K562 (cell line): ENCODE measurements at regions not wholly inside any gene's neighbourhood (a gene's known extent, or its start where the extent isn't known, plus 50 kb on each side); places are given as distances from the start of the nearest gene placed in this dataset.
"Not testable (repeated sequence)": the region's sequence is repeated elsewhere in the genome, so short reads cannot be mapped to it uniquely, and the experiment has no call there.

Source experiments
- ATAC-seq: fragments of 200-7000 bp; cut with Tn5 transposase; 3 replicates; pipeline ENCODE4 v1.9.1; 2020; ENCODE audit warnings: moderate library complexity
- BruUV-seq: library from RNA; stranded (reverse); fragments of 400-500 nt; replicated peaks from 2 replicates; lab custom pipeline; 2021; lab: Mats Ljungman, UMichigan
- CTCF ChIA-PET: fragments of 300-600 bp; formaldehyde crosslinking; extraction: SDS; loops from one replicate; lab custom pipeline; 2021; ENCODE audit warnings: low intra/inter-chr PET ratio; lab: Yijun Ruan, JAX
- POLR2A ChIA-PET: fragments of 300-600, 350-650 bp; sonication (Branson Sonifier 250); formaldehyde crosslinking; extraction: SDS; loops from one replicate; lab custom pipeline; 2021; ENCODE audit warnings: antibody characterized with exemption, inconsistent platforms; lab: Yijun Ruan, JAX
- DNase-seq, 4 experiments: peaks; one replicate each; pipeline versions ENCODE4 v3.0.0 to v3.0.0-alpha.2; 2011 to 2018; ENCODE audit warnings: low spot score in 3 of 4, mixed read lengths in 3 of 4; ENCODE audit errors: extremely low read depth in 1 of 4
- FAIRE-seq: peaks from 2 replicates; lab custom pipeline; 2011; peaks lifted over from hg19 to GRCh38; lab: Jason Lieb, UNC
- H2AFZ ChIP-seq: 2 replicates; pipeline ENCODE4 v1.6.0; 2011; ENCODE audit warnings: low read depth, low read length, control low read depth, inconsistent platforms
- H3K27ac ChIP-seq: fragments of 200-600 bp; 3 replicates; pipeline ENCODE4 v1.8.0; 2011; ENCODE audit warnings: low read depth, mild to moderate bottlenecking, control low read depth, inconsistent platforms, low read length, moderate library complexity, mixed read lengths; ENCODE audit errors: extremely low read depth
- H3K27me3 ChIP-seq, 2 experiments: fragments of 300-600 bp in 1 of 2; 2 replicates in 1 of 2; 3 replicates in 1 of 2; pipeline versions ENCODE4 v1.6.0 to v1.8.0; 2011; ENCODE audit warnings: inconsistent platforms in 2 of 2, low read length in 2 of 2, mild to moderate bottlenecking in 1 of 2, mixed read lengths in 1 of 2, moderate library complexity in 1 of 2; ENCODE audit not compliant: control insufficient read depth in 2 of 2, insufficient read depth in 2 of 2
- H3K36me3 ChIP-seq: fragments of 300-600 bp; 3 replicates; pipeline ENCODE4 v1.8.0; 2011; ENCODE audit warnings: mild to moderate bottlenecking, low read length, inconsistent platforms; ENCODE audit not compliant: control insufficient read depth, insufficient read depth
- H3K4me1 ChIP-seq, 2 experiments: fragments of 200-600 bp in 1 of 2; replicated peaks in 1 of 2; 2 replicates in 1 of 2; 3 replicates in 1 of 2; pipeline versions ENCODE4 v1.5.1 to v1.8.0; 2011; ENCODE audit warnings: inconsistent platforms in 2 of 2, low read length in 2 of 2, mild to moderate bottlenecking in 1 of 2, mixed read lengths in 1 of 2, moderate library complexity in 1 of 2; ENCODE audit not compliant: control insufficient read depth in 2 of 2, insufficient read depth in 2 of 2
- H3K4me2 ChIP-seq: 2 replicates; pipeline ENCODE4 v1.6.1; 2011; ENCODE audit warnings: low read length, control low read depth, inconsistent platforms, mixed read lengths; ENCODE audit not compliant: insufficient read depth
- H3K4me3 ChIP-seq: fragments of 200-600 bp; sonication (generic), shearing (Covaris generic); 2 replicates; pipeline ENCODE4 v1.5.1; 2016; ENCODE audit warnings: control low read depth, inconsistent platforms
- H3K79me2 ChIP-seq: fragments of 200-600 bp; 3 replicates; pipeline ENCODE4 v1.8.0; 2011; ENCODE audit warnings: low read length, inconsistent platforms; ENCODE audit not compliant: control insufficient read depth, insufficient read depth
- H3K9ac ChIP-seq, 2 experiments: 2 replicates each; pipeline versions ENCODE4 v1.6.0 to v1.6.1; 2011; ENCODE audit warnings: low read depth in 2 of 2, low read length in 2 of 2, control low read depth in 1 of 2, inconsistent platforms in 1 of 2, mild to moderate bottlenecking in 1 of 2, mixed read lengths in 1 of 2; ENCODE audit not compliant: insufficient read depth in 1 of 2
- H3K9me1 ChIP-seq: one replicate; pipeline ENCODE4 v1.6.0; 2011; ENCODE audit warnings: inconsistent platforms, mild to moderate bottlenecking, low read length, moderate library complexity; ENCODE audit not compliant: control insufficient read depth, insufficient read depth
- H3K9me3 ChIP-seq: replicated peaks from 2 replicates; pipeline ENCODE4 v1.5.1; 2011; ENCODE audit warnings: low read depth, low read length, inconsistent platforms; ENCODE audit not compliant: control insufficient read depth, insufficient read depth
- H4K20me1 ChIP-seq: replicated peaks from 2 replicates; pipeline ENCODE4 v1.6.1; 2011; ENCODE audit warnings: low read length, inconsistent platforms, mixed read lengths; ENCODE audit not compliant: control insufficient read depth, insufficient read depth
- BCOR ChIP-seq: fragments of 450-650 bp; IDR thresholded peaks from 2 replicates; pipeline ENCODE4 v1.6.1; 2016
- NEUROD1 ChIP-seq: fragments of 150-350 bp; IDR thresholded peaks from 2 replicates; pipeline ENCODE4 v1.6.1; 2014; ENCODE audit warnings: borderline replicate concordance, low read length, low read depth; ENCODE audit not compliant: partially characterized antibody
- NR2F6 ChIP-seq: fragments of 450-650 bp; formaldehyde crosslinking; IDR thresholded peaks from 2 replicates; pipeline ENCODE4 v1.4.0; 2020; ENCODE audit warnings: mild to moderate bottlenecking
- PCBP2 ChIP-seq: fragments of 200-400 bp; formaldehyde crosslinking; IDR thresholded peaks from 2 replicates; pipeline ENCODE4 v1.6.1; 2018; ENCODE audit warnings: low read length, low read depth, mild to moderate bottlenecking, moderate library complexity; ENCODE audit not compliant: poor library complexity, severe bottlenecking
- RBM25 ChIP-seq: fragments of 200-400 bp; formaldehyde crosslinking; IDR thresholded peaks from 2 replicates; pipeline ENCODE4 v1.6.1; 2018; ENCODE audit warnings: low read length, low read depth, moderate library complexity; ENCODE audit not compliant: severe bottlenecking
- SNRNP70 ChIP-seq: fragments of 200-400 bp; formaldehyde crosslinking; optimal IDR thresholded peaks from 2 replicates; pipeline ENCODE3; 2017; ENCODE audit warnings: low read depth, low read length
- ZFP36 ChIP-seq: fragments of 150-350 bp; IDR thresholded peaks from 2 replicates; pipeline ENCODE4 v1.6.1; 2018; ENCODE audit warnings: low read length, low read depth; ENCODE audit not compliant: partially characterized antibody
- ZNF184 ChIP-seq: sonication (generic); formaldehyde crosslinking; IDR thresholded peaks from 2 replicates; pipeline ENCODE4 v1.5.0; 2020; ENCODE audit warnings: missing genetic modification reagents
- WGBS: fragments of 100-300 bp; shearing (Covaris generic); methylation state at CpG from one replicate; pipeline ENCODE4 v1.1.6; 2016; ENCODE audit warnings: low coverage, mixed read lengths; ENCODE audit not compliant: insufficient coverage; ENCODE audit errors: missing lambda C conversion rate; 5-methylcytosine and 5-hydroxymethylcytosine counted together
- in situ Hi-C: fragments of 300-500 bp; cut with MboI; formaldehyde crosslinking; loops from 4 replicates; pipeline ENCODE4 v1.15.0; 2018; ENCODE audit warnings: inconsistent platforms, mixed read lengths
- intact Hi-C: fragments of 100-400 bp; cut with micrococcal nuclease; formaldehyde crosslinking; loops from 2 replicates; pipeline ENCODE4 v1.14.2; 2022

DNA sequence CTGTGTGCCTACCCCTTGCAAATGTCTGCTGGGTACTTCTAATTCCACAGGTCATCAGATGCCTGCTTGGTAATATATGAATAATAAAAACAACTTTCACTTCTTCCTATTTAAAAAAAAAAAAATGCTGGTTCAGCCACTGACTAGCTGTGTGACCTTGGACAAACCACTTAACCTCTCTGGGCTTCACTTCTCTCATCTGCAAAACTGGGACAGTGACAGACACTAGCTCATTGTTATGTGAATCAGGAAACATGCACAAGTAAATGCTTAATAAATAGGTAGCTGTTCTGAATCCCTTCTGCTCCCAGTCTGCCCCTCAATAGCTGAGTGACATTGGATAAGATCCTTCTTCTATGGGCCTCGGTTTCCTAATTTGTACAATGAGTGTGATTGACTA, 62.6 kb upstream of the HAND1 start:
- POLR2A ChIA-PET = interaction anchor here (0.7 kb wide), 1 partner anchor 41 kb away, joined by 3 read pairs; no protein-coding TSS in a partner anchor

DNA sequence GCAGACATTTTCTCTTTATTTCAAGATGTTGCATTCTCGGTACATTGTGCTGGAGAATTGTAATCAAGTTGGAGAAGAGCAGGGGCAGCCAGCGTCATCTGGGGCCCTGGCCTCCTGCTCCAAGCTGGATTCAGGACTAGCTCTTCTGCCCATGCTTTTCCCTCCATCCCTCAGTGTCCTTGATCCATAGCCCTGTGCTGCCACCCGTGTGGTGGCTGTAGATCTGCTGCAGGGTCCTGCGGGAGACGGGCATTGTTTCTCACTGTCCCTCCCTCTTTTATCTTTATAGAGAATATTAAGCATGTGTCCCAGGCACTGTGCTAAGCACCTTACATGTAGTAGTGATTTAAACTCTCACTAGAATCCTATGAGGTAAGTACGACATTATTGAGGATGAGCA, 60.5 kb upstream of the HAND1 start:
- H3K4me3 ChIP-seq = no peak overlapping the region
- ATAC-seq = no peak
- H3K4me1 ChIP-seq = no peaks in the 10 kb centered on the region
- ChIA-PET CTCF (no interaction called here), POLR2A (interaction anchor here (0.6 to 1.4 kb wide), 3 partner anchors 19 to 28 kb away, joined by 3 to 5 read pairs (median 4); no protein-coding TSS in a partner anchor)
- H3K79me2 ChIP-seq = no peaks in the 10 kb centered on the region
- peaks cover 26 to 48% of the 10 kb centered on the region in 2 experiments for H3K27me3 ChIP-seq
- no peaks in the 10 kb centered on the region for H3K9me1 ChIP-seq
- H4K20me1 ChIP-seq = no peaks in the 10 kb centered on the region; the same call in 1 of the 2 replicates
- intact Hi-C loops = no loop called here
- H3K9me3 ChIP-seq = no peaks in the 10 kb centered on the region
- no peak for FAIRE-seq
- BruUV-seq = no TSS peak
- 0% methylated on average over 6 of the region's 6 CpGs for WGBS
- in situ Hi-C loops = no loop called here
- H3K27ac ChIP-seq = no peak overlapping the region
- no peak overlapping the region for H3K4me2 ChIP-seq
- TF ChIP-seq NEUROD1 = no peak
- TF ChIP-seq NR2F6 (CRISPR knock-in tag) = no peak
- TF ChIP-seq ZNF184 (CRISPR knock-in tag) = peak; percentile 70; the same call in 1 of the 2 replicates
- no peak overlapping the region for H3K9ac ChIP-seq
- no peaks in the 10 kb centered on the region for H3K36me3 ChIP-seq
- H2AFZ ChIP-seq = no peak overlapping the region
- DNase-seq = no peak

More for the DNA sequence above, 62.6 kb upstream of the HAND1 start:
- DNase-seq = no peak
- H3K27ac ChIP-seq = no peak overlapping the region
- 0% methylated on average over 1 of the region's 1 CpG for WGBS
- in situ Hi-C loops = no loop called here
- CTCF ChIA-PET = no interaction called here
- TF ChIP-seq BCOR (peak; percentile 48; the same call in 1 of the 2 replicates), PCBP2 (no peak), SNRNP70 (no peak), RBM25 (peak; percentile 95), ZFP36 (peak; percentile 60)
- TF ChIP-seq, all 486 proteins: peak for 3
- intact Hi-C loops = no loop called here
- Histone ChIP-seq H3K27me3 (peaks cover 31 to 41% of the 10 kb centered on the region in 2 experiments), H3K36me3 (no peaks in the 10 kb centered on the region), H3K4me3 (no peak overlapping the region), H3K9ac (no peak overlapping the region), H2AFZ (no peak overlapping the region), H3K4me2 (no peak overlapping the region), H3K9me3 (no peaks in the 10 kb centered on the region), H3K79me2 (no peaks in the 10 kb centered on the region), H3K9me1 (no peaks in the 10 kb centered on the region), H4K20me1 (no peaks in the 10 kb centered on the region; the same call in 1 of the 2 replicates), H3K4me1 (no peaks in the 10 kb centered on the region)
- ATAC-seq (no peak), FAIRE-seq (no peak)
- BruUV-seq = no TSS peak

DNA sequence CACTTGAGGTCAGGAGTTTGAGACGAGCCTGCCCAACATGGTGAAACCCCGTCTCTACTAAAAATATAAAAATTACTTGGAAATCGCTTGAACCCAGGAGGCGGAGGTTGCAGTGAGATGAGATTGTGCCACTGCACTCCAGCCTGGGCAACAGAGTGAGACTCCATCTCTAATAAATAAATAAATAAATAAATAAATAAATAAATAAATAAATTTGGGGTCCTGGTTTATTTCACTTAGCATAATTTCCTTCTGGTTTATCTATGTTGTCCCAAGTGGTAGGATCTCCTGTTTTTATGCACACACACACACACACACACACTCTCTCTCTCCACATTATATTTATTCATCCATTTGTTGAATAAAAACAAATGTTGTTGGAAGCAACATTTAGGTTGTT, 58.4 kb upstream of the HAND1 start:
- H3K4me2 ChIP-seq, BruUV-seq, H3K9me3 ChIP-seq, POLR2A ChIA-PET, H2AFZ ChIP-seq, DNase-seq, H3K36me3 ChIP-seq, H4K20me1 ChIP-seq, H3K79me2 ChIP-seq, H3K4me1 ChIP-seq, H3K4me3 ChIP-seq, H3K9ac ChIP-seq, intact Hi-C loops, CTCF ChIA-PET, ATAC-seq, H3K27ac ChIP-seq, in situ Hi-C loops, H3K9me1 ChIP-seq, FAIRE-seq: not testable (repeated sequence)
- WGBS = 0% methylated on average over 4 of the region's 4 CpGs
- peaks cover 20 to 33% of the 10 kb centered on the region in 2 experiments for H3K27me3 ChIP-seq
